AG10803 (cell line): ENCODE measurements at regions not wholly inside any gene's neighbourhood (a gene's known extent, or its start where the extent isn't known, plus 50 kb on each side); places are given as distances from the start of the nearest gene placed in this dataset.

Experiments
- DNase-seq: peaks from one replicate; pipeline ENCODE4 v3.0.0; 2010; ENCODE audit warnings: low read depth
- H3K4me3 ChIP-seq: 2 replicates; pipeline ENCODE4 v1.5.1; 2011; ENCODE audit warnings: mild to moderate bottlenecking, low read length, control low read depth
- TF ChIP-seq, protein P1 (sequence below): conservative IDR thresholded peaks from 2 replicates; pipeline ENCODE4 v1.5.1; 2011; ENCODE audit warnings: mild to moderate bottlenecking, low read length, control low read depth, inconsistent platforms

DNA sequence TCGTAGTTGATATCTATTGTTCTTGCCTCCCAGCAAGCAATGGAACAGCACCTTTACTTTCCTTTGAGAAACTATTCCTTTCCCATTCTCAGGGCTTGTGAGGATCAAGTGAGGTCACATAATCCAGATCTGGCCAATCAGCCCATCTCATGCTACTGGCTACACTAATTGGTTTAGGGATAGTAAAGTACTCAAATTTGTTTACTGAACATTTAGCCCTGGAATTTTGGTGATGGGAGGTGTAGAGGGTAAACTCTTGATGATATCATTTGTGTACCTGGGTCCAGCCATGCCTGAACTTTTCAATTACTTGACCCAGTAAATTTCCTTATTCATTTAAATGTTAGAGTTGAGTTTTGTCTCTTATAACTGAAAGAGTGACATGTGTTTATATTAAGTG is 195.8 kb upstream of the TNP1 start:
- TF ChIP-seq, protein P1, sequence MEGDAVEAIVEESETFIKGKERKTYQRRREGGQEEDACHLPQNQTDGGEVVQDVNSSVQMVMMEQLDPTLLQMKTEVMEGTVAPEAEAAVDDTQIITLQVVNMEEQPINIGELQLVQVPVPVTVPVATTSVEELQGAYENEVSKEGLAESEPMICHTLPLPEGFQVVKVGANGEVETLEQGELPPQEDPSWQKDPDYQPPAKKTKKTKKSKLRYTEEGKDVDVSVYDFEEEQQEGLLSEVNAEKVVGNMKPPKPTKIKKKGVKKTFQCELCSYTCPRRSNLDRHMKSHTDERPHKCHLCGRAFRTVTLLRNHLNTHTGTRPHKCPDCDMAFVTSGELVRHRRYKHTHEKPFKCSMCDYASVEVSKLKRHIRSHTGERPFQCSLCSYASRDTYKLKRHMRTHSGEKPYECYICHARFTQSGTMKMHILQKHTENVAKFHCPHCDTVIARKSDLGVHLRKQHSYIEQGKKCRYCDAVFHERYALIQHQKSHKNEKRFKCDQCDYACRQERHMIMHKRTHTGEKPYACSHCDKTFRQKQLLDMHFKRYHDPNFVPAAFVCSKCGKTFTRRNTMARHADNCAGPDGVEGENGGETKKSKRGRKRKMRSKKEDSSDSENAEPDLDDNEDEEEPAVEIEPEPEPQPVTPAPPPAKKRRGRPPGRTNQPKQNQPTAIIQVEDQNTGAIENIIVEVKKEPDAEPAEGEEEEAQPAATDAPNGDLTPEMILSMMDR: no peak
- no peak overlapping the region for H3K4me3 ChIP-seq
- no peak for DNase-seq

DNA sequence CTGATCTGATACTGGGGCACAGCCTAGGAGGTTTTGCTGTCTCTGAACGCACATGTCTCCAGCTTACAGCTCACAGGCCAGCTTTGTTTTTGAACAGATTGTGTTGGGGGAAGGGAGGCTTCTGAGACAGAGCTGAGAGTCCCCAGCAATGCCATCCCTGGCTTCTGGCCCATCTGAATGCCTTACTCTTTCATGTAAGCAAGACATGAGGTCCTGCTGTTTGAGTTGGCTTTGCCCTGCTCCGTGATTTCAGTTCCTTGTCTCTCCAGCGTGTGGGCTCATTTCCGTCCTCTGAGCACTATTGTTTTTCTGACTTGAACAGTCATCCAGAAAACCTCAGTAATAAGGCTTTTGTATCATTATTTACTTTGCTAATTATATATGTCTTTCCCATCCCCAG is 194.9 kb upstream of the TNP1 start:
- no peak overlapping the region for H3K4me3 ChIP-seq
- TF ChIP-seq, protein P1: no peak
- no peak for DNase-seq

DNA sequence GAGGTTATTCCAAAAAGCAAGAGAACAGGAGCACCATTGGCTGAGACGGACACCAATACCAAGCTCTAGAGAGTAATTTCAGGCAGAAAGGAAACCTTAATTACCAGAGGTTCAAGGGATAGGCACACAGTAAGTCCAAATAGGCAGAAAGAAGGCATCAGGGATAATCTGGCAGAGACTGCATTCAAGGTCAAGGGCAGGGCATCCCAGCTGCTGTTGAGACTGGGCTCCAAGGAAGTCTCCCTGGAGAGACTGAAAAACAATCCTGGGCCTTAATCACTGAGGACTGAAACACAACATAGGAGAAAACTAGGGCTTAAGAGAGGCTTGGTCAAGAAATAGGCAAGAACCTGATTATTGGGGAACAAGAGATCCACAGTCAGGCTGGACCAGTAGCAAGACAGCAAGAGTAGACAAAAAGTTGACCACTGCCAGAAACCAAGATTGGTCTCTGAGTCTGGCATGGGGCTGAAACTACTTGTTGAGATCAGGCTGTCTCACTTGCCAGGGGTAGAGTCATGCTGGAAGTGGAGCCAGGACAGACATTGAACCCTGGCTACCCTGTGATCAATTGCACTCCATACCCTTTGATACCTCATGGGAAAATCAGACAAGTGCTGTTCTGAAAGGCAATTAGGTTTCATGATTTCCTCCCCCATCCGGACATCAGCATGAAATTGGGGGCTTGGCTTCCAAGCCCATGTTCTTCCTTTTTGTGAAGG is 193.2 kb upstream of the TNP1 start:
- no peak for DNase-seq
- TF ChIP-seq, protein P1: no peak
- no peak overlapping the region for H3K4me3 ChIP-seq

DNA sequence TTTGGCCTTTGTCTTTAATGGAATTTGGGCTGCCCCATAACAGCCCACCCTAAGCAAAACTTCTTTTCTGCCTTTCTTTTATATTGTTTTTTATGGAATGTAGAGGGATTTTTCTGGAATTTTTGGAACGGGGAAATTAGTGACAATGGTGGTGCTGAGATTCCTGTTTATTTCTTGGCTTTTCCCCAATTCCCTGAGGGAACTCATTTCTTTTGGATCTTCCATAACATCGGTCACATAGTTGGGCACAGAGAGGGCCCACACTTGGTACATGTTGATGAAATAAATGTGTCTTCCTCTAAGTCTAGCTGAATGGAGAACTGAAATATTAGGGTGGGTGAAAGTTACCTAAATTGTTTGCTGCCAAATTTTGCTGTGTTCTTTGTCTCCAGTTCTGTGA is 191.6 kb upstream of the TNP1 start:
- TF ChIP-seq, protein P1: no peak
- H3K4me3 ChIP-seq: no peak overlapping the region

DNA sequence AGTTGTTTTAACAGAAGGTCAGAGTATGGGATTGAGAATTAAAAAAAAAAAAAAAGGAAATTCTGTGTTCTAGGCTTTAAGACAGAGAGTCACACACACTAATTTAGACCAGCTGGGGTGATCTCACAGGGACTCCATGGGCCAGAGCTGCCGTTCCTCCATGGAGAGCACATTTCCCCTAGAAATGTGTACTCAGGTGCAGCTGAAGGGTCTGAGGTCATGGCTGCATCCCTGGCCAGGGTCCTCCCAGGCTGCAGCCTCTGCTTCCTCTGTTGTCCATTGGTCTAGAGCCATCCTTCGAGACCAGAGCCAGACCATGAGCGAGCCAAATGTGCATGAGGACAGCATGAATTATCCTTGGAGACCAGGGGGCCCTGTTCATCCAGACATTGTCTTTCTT is 190.1 kb upstream of the TNP1 start:
- TF ChIP-seq, protein P1: no peak
- no peak for DNase-seq
- H3K4me3 ChIP-seq: no peak overlapping the region

More for the DNA sequence above, 191.6 kb upstream of the TNP1 start:
- DNase-seq: no peak

DNA sequence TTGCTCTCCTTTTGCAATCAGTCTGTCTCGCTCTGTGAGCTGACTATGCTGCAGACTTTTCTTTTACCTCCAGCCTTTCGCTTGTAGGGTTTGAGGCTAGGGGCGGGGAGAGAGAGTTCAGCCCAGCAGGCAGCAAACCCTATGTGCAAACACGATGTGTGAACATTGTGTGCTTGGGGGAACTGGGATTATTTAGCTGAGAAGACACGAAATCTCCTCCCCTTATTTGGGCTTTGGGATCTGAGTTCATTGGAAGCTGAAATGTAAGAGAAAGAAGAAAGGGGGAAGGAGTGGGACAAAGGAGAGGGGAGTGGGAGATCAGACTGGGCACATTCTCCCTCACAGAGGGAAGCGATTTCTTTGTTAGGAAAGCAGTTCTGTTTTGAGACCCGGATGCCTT is 189.6 kb upstream of the TNP1 start:
- no peak for DNase-seq
- no peak overlapping the region for H3K4me3 ChIP-seq
- TF ChIP-seq, protein P1: no peak

DNA sequence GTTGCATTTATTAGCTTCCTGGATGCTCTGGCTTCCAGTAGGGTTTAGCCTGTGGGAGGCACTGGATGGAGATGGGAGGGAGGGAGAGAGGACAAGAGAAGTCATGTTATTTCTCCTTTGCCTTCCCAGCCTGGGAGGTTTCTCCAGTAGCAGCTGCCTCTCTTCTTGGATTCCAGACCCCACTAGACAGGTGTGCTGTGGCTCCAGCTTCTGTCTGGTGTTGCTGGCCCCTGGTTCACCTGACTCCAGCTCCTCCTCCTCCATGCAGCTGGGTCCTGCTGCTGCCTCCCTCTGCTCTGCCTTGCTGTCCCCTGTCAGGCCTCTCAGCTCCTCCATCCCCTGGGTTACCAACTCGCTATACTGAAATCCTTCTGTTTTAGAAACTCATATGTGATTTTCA is 188.9 kb upstream of the TNP1 start:
- no peak overlapping the region for H3K4me3 ChIP-seq
- TF ChIP-seq, protein P1: no peak
- DNase-seq: no peak
